ENCODE measurements at regions not wholly inside any gene's neighbourhood (a gene's known extent, or its start where the extent isn't known, plus 50 kb on each side); places are given as distances from the start of the nearest gene placed in this dataset.

DNA sequence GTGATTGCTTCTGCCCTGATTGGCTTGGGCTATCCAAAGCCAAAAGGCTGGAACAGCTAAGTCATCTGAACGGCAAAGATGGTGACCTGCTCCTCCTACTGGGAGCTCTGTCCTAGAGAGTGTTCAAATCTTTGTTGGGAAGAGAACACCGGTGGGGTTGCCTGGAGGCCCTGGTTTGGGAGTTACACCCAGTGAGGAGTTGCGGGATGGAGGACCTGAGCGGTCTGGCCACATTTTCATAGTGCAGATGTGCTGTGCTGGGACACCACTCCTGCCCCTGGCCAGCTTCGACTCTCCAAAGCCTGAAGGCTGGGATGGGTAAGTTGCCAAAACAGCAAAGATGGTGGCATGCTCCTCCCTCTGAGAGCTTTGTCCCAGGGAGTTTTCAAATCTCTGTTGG lies 795.4 kb downstream of the TRHDE start:
- TF ChIP-seq YY1 (IDR thresholded peaks at IDR 0.05; ENCODE audit: low read depth) (no peak), ZBTB7A (IDR thresholded peaks at IDR 0.05; ENCODE audit: low read depth) (no peak), TAF1 (IDR thresholded peaks at IDR 0.05; ENCODE audit: low read depth) (no peak), CREB1 (IDR thresholded peaks at IDR 0.05; ENCODE audit: low read depth) (no peak), NFIC (IDR thresholded peaks at IDR 0.05) (no peak), CEBPB (IDR thresholded peaks at IDR 0.05) (no peak), EGR1 (IDR thresholded peaks at IDR 0.05) (no peak), EP300 (IDR thresholded peaks at IDR 0.05; ENCODE audit: borderline replicate concordance) (no peak), RAD21 (IDR thresholded peaks at IDR 0.05; ENCODE audit: low read depth) (no peak), TCF12 (IDR thresholded peaks at IDR 0.05; ENCODE audit: low read depth) (no peak), TEAD4 (IDR thresholded peaks at IDR 0.05) (no peak)
- TF ChIP-seq, protein P1, sequence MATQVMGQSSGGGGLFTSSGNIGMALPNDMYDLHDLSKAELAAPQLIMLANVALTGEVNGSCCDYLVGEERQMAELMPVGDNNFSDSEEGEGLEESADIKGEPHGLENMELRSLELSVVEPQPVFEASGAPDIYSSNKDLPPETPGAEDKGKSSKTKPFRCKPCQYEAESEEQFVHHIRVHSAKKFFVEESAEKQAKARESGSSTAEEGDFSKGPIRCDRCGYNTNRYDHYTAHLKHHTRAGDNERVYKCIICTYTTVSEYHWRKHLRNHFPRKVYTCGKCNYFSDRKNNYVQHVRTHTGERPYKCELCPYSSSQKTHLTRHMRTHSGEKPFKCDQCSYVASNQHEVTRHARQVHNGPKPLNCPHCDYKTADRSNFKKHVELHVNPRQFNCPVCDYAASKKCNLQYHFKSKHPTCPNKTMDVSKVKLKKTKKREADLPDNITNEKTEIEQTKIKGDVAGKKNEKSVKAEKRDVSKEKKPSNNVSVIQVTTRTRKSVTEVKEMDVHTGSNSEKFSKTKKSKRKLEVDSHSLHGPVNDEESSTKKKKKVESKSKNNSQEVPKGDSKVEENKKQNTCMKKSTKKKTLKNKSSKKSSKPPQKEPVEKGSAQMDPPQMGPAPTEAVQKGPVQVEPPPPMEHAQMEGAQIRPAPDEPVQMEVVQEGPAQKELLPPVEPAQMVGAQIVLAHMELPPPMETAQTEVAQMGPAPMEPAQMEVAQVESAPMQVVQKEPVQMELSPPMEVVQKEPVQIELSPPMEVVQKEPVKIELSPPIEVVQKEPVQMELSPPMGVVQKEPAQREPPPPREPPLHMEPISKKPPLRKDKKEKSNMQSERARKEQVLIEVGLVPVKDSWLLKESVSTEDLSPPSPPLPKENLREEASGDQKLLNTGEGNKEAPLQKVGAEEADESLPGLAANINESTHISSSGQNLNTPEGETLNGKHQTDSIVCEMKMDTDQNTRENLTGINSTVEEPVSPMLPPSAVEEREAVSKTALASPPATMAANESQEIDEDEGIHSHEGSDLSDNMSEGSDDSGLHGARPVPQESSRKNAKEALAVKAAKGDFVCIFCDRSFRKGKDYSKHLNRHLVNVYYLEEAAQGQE (IDR thresholded peaks at IDR 0.05; ENCODE audit: low read depth) = no peak
- TF ChIP-seq, protein P2, sequence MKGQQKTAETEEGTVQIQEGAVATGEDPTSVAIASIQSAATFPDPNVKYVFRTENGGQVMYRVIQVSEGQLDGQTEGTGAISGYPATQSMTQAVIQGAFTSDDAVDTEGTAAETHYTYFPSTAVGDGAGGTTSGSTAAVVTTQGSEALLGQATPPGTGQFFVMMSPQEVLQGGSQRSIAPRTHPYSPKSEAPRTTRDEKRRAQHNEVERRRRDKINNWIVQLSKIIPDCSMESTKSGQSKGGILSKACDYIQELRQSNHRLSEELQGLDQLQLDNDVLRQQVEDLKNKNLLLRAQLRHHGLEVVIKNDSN (IDR thresholded peaks at IDR 0.05) = no peak
- TF ChIP-seq, protein P3, sequence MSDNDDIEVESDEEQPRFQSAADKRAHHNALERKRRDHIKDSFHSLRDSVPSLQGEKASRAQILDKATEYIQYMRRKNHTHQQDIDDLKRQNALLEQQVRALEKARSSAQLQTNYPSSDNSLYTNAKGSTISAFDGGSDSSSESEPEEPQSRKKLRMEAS (IDR thresholded peaks at IDR 0.05) = no peak

All from Ishikawa (cell line).